Sigmoid colon (tissue), 4 donors: ENCODE measurements at regions not wholly inside any gene's neighbourhood (a gene's known extent, or its start where the extent isn't known, plus 50 kb on each side); places are given as distances from the start of the nearest gene placed in this dataset.

Experiments
- CTCF ChIP-seq, 4 experiments: fragments of 450-650 bp in 3 of 4; fragments of 200-600 bp in 1 of 4; IDR thresholded peaks; one replicate each; pipeline ENCODE4 v1.5.1; 2016 to 2019; ENCODE audit warnings: antibody characterized with exemption in 4 of 4, mild to moderate bottlenecking in 3 of 4, moderate library complexity in 2 of 4
- POLR2A ChIP-seq, 2 donors: fragments of 450-650 bp; IDR thresholded peaks; one replicate each; pipeline ENCODE4 v1.6.1; 2016; ENCODE audit warnings: antibody characterized with exemption in 2 of 2, mild to moderate bottlenecking in 2 of 2, moderate library complexity in 2 of 2
- POLR2AphosphoS5 ChIP-seq, 4 donors: sonication (generic); formaldehyde crosslinking; IDR thresholded peaks; one replicate each; pipeline ENCODE4 v1.6.1; 2017; ENCODE audit warnings: antibody characterized with exemption in 4 of 4

- TF ChIP-seq CTCF (IDR thresholded peaks at IDR 0.05): no peak
- no peak for TF ChIP-seq POLR2A (IDR thresholded peaks at IDR 0.05)
- TF ChIP-seq POLR2AphosphoS5 (IDR thresholded peaks at IDR 0.05): no peak
Measured at GRCh38 chr4:31374256-31374960, 654.2 kb downstream of the PCDH7 start.
